ENCODE measurements at regions not wholly inside any gene's neighbourhood (a gene's known extent, or its start where the extent isn't known, plus 50 kb on each side); places are given as distances from the start of the nearest gene placed in this dataset.
"Not testable (repeated sequence)": the region's sequence is repeated elsewhere in the genome, so short reads cannot be mapped to it uniquely, and the experiment has no call there.

DNA sequence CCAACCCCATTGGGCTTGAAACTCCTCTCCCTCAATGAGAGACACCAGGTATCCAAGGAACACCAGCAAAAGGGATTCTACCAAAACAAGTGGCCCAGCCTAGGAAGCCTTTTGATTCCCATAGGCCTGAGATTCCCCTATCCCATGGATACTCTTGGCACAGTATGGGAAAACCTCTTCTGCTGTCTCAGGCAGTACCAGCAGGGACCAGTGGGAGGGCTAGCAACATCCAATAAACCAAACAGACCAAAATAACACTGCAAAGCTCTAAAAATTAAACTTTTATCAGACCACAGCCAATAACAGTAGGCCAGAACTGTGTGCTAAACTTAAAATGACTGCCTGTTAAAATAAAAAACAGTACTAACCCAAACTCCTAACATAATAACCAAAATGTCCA, 153.9 kb upstream of the CES5A start:
- no peak for DNase-seq (ENCODE audit: insufficient read length, low spot score)

DNA sequence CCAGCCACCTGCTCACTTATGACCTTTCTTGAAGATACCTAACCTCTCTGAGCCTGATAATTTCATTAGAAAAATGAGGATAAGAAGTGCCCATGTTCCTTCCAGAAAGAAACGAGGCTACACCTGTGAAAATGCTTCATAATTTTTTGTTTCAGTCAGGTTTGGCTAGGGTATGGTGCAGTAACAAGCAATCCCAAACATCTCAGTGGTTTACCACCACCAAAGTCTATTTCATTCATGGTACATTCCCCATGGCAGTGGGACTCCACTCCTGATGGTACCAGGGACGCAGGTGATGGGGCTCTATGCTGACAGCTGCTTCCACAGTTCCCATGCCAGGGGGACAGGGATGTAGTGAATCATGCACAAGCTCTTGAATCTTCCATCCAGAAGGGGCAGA, 147.6 kb upstream of the CES5A start:
- FAIRE-seq = no peak

More for the DNA sequence above, 153.9 kb upstream of the CES5A start:
- FAIRE-seq = no peak

DNA sequence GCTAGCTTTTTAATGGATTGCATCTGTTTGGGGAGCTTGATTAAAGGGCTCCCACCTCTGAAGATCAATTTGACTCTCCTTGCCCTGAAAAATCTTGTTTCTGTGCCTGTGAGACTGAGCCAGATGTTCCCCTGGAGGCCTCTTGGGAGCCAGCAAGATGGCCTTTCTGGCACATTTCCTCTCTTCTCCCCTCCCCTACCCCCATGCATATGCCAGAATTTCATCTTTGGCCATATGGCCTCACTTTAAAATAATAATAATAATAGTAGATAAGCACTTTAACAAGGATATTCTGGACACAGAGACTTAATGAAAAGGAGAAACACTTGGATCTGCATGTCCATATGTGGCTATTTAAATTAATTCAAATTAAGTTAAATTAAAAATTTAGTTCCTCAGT, 144.1 kb upstream of the CES5A start:
- no peak for DNase-seq (ENCODE audit: insufficient read length, low spot score)
- FAIRE-seq = no peak

More for the DNA sequence above, 147.6 kb upstream of the CES5A start:
- no peak for DNase-seq (ENCODE audit: insufficient read length, low spot score)

DNA sequence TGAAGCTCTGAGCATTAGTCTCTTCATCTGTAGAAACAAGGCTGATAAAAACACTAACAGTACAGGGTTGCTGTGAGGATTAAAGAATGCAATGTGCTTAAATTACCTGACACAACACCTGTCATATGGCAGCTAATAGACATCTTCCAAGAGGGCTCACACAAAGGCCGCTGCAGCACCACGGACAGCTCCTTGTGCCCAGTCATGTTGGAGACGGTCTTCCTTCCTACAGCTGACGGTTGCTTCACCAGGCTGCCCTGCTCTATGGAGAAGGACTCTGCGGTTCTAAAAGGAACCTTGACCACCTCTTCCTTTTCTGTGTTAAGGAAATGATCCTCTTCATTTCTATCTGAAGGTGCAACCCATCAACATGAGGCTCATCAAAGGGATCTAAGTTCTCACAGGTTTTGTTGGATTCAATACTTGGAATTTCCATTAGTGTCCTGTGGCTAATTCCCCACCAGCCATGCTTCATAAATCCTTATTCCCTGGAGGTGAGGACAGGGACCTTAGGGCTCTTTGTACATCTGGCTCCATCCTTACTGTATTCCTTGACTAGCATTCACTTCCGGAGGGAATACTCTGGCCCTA, 138.9 kb upstream of the CES5A start:
- DNase-seq (ENCODE audit: insufficient read length, low spot score) (peak; percentile 8), FAIRE-seq (no peak)

DNA sequence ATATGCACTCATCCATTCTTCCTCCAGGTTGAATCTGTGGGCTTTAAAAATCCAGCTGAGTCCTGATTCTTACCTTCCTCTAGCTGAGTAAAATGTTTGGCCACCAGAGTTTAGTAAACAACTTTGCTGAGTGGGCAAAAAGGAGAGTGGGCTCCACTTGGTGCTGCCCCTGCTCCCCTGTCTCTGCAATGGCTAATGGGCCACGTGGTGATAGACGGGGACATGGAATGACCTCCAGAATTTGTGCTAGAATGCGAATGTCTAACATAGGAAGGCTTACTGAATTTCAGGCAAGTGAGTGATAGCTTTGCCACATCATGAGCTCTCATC, 137.3 kb upstream of the CES5A start:
- FAIRE-seq (no peak), DNase-seq (ENCODE audit: insufficient read length, low spot score) (no peak)

DNA sequence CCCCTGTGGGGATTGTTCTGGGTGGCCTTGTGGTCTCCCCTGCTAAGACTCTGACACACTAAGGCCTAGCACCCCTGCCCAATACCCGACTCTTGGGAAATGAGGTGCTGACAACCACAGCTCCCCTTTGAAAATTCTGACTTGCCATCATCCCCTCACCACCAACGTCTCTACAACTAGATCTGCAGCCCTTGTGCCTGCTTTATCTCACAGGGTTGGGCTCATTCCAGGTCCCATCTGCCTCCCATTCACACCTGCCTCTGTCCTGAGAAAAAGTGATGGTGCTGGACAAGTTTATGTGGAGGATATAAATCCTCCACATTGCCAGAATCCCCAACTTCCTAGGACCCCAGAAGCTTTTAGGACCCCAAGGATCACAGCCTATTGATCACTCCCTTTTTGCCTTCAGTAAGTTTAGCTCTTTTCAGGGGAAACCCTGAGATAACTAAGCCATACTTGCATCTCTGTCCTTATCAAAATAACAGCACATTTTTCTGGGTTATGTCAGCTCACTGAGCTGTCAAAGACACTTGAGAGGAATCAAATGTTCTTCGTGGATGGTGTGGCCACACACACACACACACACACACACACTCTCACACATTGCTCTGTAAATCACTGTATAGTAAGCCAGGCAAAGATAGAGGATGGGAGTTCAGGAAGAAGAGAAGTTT, 136.8 kb upstream of the CES5A start:
- no peak for DNase-seq (ENCODE audit: insufficient read length, low spot score)
- no peak for FAIRE-seq

DNA sequence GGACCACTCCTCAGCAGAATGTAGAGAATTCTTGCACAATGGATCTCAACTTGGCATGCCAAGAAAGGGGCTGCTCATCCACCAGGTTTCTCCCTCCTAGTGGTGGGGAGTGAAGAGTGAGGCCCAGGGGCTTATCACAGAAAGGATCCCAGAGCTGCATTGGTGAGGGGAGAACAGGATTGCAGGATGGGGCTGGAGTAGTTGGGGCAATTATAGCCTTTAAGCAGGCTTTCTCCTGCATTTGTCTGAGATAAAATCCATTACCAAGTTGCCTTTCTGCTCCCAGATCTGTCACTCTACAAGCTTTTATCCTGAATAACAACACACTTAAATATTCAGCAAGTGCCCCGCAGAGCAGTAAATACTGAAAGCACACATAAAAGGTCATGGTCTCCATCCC, 130.8 kb upstream of the CES5A start:
- DNase-seq (ENCODE audit: insufficient read length, low spot score) = no peak
- FAIRE-seq = no peak

DNA sequence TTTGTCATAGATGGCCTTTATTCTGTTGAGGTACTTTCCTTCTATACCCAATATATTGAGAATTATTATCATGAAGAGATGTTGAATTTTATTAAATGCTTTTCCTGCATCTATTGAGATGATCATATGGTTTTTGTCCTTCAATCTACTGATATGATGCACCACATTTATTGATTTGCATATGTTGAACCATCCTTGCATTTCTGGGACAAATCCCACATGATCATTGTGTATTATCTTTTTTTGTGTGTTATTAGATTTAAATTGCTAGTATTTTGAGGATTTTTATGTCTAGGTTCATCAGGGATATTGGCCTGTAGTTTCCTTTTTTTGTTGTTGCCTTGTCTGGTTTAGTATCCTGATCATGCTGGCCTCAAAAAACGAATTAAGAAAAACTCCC, 124.5 kb upstream of the CES5A start:
- no peak for FAIRE-seq
- DNase-seq (ENCODE audit: insufficient read length, low spot score) = no peak

DNA sequence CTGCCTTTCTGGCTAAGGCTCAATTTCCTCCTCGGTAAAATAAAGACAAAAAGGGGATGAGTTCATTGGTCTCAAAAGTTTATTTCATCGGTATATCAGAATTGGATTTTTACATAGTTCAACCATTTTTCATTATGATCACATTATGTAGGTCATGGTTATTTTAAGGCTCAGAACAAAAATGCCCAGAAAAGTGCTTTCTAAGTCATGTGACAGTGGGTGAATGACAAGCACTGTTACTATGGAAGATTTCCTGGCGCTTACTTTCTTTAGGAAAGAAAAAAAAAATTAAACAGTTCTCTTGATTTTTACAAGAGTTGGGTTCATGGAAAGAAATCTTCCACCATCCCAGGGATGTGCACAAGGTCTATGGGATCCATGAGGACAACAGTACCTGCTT, 117.9 kb upstream of the CES5A start:
- no peak for DNase-seq (ENCODE audit: insufficient read length, low spot score)

DNA sequence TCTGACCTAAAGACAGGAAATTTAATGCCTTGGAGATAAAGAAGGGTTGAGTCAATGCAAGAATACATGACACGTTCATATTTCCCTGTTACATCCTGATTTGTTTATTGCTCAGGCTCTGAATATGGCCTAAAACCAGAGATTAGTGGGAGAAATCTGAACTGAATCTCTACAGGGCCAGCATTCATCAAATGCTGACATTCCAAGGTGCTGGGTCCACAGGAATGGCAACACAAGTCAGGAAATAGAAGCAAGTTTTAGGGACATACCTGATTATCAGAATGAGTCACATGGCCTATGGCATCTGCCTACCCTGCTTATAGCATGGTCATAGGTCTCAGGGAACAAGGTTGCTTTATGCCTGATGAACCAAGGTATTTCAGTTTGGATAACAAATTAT, 117.4 kb upstream of the CES5A start:
- FAIRE-seq = no peak
- DNase-seq (ENCODE audit: insufficient read length, low spot score) = no peak

More for the DNA sequence above, 117.9 kb upstream of the CES5A start:
- no peak for FAIRE-seq

DNA sequence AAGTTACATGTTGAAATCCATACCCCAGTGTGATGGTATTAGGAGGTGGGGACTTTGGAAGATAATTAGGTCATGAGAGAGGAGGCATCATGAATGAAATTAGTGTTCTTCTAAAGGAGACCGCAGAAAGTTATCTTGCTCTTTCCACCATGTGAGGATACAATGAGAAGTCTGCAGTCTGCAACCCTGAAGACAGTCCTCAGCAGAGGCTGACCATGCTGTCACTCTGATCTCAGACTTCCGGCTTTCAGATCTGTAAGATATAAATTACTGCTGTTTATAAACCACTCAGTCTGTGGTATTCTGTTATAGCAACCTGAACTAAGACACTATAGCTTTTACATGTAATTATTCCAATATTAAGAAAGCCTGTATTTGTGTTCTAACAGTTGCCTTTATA, 116.7 kb upstream of the CES5A start:
- no peak for FAIRE-seq

DNA sequence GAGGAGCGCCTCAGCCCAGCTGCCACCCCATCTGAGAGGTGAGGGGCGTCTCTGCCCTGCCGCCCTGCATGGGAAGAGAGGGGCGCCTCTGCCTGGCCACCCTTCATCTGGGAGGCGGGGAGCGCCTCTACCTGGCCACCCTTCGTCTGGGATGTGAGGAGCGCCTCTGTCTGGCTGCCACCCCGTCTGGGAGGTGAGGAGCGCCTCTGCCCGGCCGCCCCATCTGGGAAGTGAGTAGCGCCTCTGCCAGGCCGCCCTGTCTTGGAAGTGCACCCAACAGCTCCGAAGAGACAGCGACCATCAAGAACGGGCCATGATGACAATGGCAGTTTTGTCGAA, 114.4 kb upstream of the CES5A start:
- FAIRE-seq (no peak), DNase-seq (ENCODE audit: insufficient read length, low spot score) (no peak)

More for the DNA sequence above, 116.7 kb upstream of the CES5A start:
- DNase-seq (ENCODE audit: insufficient read length, low spot score) = no peak

DNA sequence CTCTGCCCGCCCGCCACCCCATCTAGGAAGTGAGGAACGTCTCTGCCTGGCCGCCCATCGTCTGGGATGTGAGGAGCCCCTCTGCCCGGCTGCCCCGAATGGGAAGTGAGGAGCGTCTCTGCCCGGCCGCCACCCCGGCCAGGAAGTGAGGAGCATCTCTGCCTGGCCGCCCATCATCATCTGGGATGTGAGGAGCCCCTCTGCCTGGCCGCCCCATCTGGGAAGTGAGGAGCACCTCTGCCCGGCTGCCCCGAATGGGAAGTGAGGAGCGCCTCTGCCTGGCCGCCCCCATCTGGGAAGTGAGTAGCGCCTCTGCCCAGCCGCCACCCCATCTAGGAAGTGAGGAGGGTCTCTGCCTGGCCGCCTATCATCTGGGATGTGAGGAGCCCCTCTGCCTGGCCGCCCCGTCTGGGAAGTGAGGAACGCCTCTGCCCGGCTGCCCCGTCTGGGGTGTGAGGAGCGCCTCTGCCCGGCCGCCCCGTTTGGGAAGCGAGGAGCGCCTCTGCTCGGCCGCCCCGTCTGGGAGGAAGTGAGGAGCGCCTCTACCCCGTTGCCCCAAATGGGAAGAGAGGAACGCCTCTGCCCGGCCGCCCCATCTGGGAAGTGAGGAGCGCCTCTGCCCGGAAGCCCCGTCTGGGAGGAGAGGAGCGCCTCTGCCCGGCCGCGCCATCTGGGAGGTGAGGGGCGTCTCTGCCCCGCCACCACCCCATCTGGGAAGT, 113.8 kb upstream of the CES5A start:
- FAIRE-seq = not testable (repeated sequence)

DNA sequence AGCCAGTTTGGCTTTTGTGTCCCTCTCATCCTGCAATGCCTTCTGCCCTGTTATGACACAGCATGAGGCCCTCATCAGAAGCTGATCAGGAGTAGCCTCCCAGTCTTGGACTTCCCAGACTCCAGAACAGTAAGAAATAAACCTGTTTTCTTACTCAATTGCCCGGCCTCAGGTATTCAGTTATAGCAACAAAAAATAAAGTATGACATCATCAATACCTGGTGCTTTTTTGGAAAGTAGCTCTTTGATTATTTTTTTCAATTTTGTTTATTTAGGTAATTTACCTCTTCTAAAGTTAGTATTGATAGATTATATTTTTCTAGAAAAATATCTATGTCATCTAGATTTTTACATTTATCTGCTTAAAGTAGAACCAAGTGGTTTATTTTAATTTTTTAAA, 112.8 kb upstream of the CES5A start:
- FAIRE-seq (no peak), DNase-seq (ENCODE audit: insufficient read length, low spot score) (no peak)

More for the DNA sequence above, 113.8 kb upstream of the CES5A start:
- not testable (repeated sequence) for DNase-seq (ENCODE audit: insufficient read length, low spot score)

DNA sequence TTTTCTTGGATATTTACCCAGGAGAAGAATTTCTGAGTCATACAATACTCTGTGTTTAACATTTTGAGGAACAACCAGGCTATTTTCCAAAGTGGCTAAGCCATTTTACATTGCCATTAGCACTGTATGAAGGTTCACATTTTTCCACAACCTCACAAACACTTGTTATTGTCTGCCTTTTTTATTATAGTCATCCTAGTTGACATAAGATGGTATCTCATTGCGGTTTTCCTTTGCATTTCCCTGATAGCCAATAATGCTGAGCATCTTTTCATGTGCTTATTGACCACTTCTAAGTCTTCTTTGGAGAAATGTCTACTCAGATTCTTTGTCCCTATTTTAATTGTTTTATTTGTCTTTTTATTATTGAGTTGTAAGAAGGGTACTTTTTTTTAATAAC, 107.4 kb upstream of the CES5A start:
- DNase-seq (ENCODE audit: insufficient read length, low spot score) (no peak), FAIRE-seq (no peak)

DNA sequence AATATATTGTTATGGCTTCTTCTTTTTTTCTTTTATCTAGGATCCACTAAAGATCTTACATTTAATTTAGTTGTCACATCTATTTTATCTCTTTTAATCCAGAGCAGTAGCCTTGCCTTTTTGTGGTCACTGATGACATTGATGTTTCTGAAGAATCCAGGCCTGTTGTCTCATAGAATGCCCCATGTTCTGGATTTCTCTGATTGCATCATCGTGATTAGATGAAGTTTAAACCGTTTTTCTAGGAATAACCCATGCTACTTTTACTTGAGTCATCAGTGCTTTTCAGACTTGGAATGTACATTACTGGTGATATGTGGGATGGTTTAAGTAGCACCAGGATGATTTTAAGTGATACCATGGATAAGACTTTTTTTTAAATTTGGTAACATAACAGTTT, 106.4 kb upstream of the CES5A start:
- FAIRE-seq (no peak), DNase-seq (ENCODE audit: insufficient read length, low spot score) (no peak)

DNA sequence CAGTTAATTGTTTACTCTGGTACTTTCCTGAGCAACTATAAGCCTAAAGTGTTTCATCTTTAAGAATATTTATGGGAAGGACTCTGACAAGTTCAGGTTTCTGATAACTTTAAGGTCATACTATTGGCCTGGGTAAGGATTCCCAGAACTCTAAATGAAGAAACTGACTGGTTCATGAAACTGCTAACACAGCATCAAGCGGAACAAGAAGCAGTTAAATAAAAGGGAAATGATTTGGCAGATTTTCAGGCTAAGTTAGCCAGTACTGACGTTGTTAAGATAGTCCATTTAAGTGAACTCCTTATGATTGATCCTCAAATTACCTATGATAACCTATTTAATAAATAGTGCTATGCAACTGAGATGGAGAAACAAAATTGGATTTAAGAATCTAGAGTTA, 101.6 kb upstream of the CES5A start:
- DNase-seq (ENCODE audit: insufficient read length, low spot score) (no peak), FAIRE-seq (no peak)

DNA sequence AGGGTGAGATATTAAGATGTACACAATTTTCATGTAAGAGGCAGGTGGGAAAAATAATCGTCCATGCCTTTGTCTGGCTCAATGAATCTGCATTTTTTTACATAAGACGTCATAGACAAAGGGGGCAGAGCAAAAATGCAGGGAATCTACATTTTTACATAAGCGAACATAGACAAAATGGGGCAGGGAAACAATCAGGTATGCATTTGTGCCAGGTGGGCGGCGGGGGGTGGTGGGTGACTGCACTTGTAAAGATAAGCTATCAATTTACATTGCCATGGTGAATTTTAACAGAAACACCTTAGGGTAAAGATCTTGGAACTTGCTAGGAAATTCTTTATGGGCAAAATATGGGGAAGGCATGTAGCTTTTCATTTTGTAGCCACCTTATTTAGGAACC, 96.3 kb upstream of the CES5A start:
- no peak for FAIRE-seq
- no peak for DNase-seq (ENCODE audit: insufficient read length, low spot score)

DNA sequence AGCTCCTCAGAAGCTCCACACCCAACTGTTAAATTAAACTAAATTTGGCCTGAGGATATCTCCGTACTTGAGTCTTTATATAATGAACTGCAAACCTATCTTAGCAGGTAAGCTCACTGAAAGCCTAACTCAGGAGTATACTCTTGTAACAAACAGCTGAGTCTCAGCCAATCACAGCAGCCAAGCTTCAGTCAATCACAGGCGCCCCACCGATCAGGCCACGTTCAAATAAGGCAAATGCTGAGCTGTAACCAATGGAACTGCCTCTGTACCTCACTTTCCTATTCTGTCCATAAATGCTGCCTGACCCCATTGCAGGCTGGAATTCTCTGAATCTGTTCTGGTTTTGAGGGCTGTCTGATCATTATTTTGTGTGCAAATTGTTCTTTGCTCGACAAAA, 93.0 kb upstream of the CES5A start:
- FAIRE-seq = no peak

DNA sequence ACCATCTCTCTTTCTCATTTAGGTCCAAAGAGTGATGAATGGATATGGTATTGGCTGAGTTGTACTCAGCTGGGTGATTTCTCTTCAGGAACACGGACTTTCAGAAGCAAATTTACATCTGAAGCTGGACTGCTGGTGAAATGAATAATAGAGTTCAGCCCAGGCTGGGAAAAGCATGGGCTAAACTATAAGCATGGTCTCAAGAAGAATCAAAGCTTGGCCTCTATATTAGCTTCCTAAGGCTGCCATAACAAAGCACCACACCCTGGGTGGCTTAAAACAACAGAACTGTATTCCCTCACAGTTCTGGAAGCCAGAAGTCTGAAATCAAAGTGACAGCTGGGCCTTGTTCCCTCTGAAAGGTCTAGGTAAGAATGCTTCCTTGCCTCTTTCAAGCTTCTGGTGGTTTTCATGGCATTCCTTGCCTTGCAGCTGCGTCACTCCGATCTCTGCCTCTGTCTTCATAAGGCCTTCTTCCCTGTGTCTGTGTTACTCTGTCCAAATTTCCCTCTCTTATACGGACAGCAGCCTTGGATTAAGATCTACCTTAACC, 89.8 kb upstream of the CES5A start:
- DNase-seq (ENCODE audit: insufficient read length, low spot score) (no peak), FAIRE-seq (no peak)

More for the DNA sequence above, 93.0 kb upstream of the CES5A start:
- no peak for DNase-seq (ENCODE audit: insufficient read length, low spot score)

DNA sequence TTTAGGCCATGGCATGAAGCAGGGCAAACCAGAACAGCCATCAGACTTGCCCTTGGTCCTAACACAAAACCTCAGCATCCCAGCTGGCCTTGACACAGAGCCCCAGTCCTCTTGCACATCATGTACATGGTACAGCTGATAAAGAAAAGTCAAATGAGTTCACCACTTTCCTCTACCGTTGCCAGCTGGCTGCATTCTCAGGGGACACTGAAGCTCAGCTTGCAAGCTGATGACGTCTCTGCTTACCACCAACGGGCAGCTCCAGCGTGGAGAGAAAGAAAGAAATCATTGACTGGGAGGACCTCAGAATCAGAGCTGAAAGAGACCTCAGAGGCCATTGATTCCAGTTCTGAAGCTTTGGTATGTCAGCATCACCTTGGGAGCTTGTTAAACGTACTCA, 80.7 kb upstream of the CES5A start:
- DNase-seq (ENCODE audit: insufficient read length, low spot score) (no peak), FAIRE-seq (no peak)

DNA sequence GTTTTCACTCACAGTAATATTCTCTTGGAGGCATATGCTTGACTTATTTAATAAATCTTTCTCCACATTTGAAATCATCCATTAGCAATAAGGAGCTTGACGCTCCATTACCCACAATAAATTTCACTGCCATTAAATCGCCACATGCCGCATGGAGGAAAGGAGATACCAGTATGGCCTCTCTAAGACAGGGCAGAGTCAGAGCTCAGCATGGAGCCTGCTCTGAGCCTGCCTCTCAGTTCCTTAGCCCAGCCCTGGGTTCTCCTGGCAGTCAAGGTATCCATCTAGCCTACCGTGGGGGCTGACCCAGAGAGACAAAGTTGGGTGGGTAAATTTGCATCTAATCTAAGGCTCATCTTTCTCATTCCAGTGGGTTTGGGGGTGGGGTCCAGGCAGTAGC, 80.3 kb upstream of the CES5A start:
- DNase-seq (ENCODE audit: insufficient read length, low spot score) = no peak
- FAIRE-seq = no peak
